Tibial artery (tissue), 4 donors: ENCODE measurements at regions not wholly inside any gene's neighbourhood (a gene's known extent, or its start where the extent isn't known, plus 50 kb on each side); places are given as distances from the start of the nearest gene placed in this dataset.
"Not testable (repeated sequence)": the region's sequence is repeated elsewhere in the genome, so short reads cannot be mapped to it uniquely, and the experiment has no call there.

ENCODE experiments used
- DNase-seq, 2 donors: peaks; one replicate each; pipeline ENCODE4 v3.0.0-alpha.2; 2019
- H3K27ac ChIP-seq, 2 donors: fragments of 200-600 bp; sonication (generic) in 1 of 2; 1 replicate in 1 of 2; 2 replicates in 1 of 2; pipeline ENCODE4 v1.5.1; 2018 to 2019; ENCODE audit warnings: mild to moderate bottlenecking in 1 of 2
- H3K27me3 ChIP-seq, 2 donors: fragments of 200-600 bp; sonication (generic) in 1 of 2; one replicate each; pipeline versions ENCODE4 v1.5.1 to v1.6.0; 2016 to 2019
- H3K36me3 ChIP-seq, 3 donors: fragments of 200-600 bp; sonication (generic) in 2 of 3; one replicate each; pipeline ENCODE4 v1.5.1; 2016 to 2019; ENCODE audit warnings: mild to moderate bottlenecking in 2 of 3
- H3K4me1 ChIP-seq, 4 donors: fragments of 200-600 bp; sonication (generic) in 2 of 4; 1 replicate in 3 of 4; 2 replicates in 1 of 4; pipeline ENCODE4 v1.5.1; 2016 to 2019
- H3K4me3 ChIP-seq, 2 donors: fragments of 200-600 bp; sonication (generic) in 1 of 2; 1 replicate in 1 of 2; 2 replicates in 1 of 2; pipeline ENCODE4 v1.5.1; 2018 to 2019; ENCODE audit warnings: mild to moderate bottlenecking in 2 of 2
- H3K9me3 ChIP-seq, 3 donors: fragments of 200-600 bp; sonication (generic) in 1 of 3; one replicate each; pipeline ENCODE4 v1.5.1; 2016 to 2019
- intact Hi-C: fragments of 100-400 bp; cut with DNase I; formaldehyde crosslinking; loops from one replicate; pipeline ENCODE4 v1.15.0; 2023; ENCODE audit warnings: low total_unique reads
- TF ChIP-seq, protein P1 (sequence below), 2 experiments: fragments of 200-600 bp in 1 of 2; fragments of 450-650 bp in 1 of 2; IDR thresholded peaks; one replicate each; pipeline ENCODE4 v1.5.1; 2017 to 2019; ENCODE audit warnings: antibody characterized with exemption in 2 of 2, mild to moderate bottlenecking in 1 of 2, moderate library complexity in 1 of 2

DNA sequence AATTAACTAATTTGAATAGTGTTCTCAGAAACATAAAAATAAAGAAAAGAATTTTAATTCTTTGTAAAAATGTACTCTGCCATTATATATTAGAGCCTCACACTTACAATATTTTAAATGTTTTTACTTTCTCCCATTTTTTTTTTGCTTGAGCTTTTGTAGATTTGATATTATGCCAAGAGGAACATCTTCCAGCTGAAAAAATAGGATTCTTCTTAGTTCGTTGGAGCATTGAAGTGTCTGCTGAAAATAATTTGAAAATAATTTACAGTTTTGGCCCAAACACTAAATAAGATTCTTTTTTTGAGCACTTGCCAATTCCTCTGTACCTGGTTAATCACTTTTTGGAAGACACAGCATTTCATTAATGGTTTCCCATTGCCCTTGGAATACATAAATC, 175.0 kb upstream of the COL11A1 start:
- H3K36me3 ChIP-seq = no peaks in the 10 kb centered on the region
- TF ChIP-seq, protein P1, sequence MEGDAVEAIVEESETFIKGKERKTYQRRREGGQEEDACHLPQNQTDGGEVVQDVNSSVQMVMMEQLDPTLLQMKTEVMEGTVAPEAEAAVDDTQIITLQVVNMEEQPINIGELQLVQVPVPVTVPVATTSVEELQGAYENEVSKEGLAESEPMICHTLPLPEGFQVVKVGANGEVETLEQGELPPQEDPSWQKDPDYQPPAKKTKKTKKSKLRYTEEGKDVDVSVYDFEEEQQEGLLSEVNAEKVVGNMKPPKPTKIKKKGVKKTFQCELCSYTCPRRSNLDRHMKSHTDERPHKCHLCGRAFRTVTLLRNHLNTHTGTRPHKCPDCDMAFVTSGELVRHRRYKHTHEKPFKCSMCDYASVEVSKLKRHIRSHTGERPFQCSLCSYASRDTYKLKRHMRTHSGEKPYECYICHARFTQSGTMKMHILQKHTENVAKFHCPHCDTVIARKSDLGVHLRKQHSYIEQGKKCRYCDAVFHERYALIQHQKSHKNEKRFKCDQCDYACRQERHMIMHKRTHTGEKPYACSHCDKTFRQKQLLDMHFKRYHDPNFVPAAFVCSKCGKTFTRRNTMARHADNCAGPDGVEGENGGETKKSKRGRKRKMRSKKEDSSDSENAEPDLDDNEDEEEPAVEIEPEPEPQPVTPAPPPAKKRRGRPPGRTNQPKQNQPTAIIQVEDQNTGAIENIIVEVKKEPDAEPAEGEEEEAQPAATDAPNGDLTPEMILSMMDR (IDR thresholded peaks at IDR 0.05) = no peak
- no peak for DNase-seq
- no peaks in the 10 kb centered on the region for H3K27me3 ChIP-seq
- intact Hi-C loops = no loop called here
- H3K4me1 ChIP-seq = no peaks in the 10 kb centered on the region
- peaks cover 0 to 5% (median 0%) of the 10 kb centered on the region in 3 donors for H3K9me3 ChIP-seq
- no peak overlapping the region for H3K27ac ChIP-seq
- no peak overlapping the region for H3K4me3 ChIP-seq

DNA sequence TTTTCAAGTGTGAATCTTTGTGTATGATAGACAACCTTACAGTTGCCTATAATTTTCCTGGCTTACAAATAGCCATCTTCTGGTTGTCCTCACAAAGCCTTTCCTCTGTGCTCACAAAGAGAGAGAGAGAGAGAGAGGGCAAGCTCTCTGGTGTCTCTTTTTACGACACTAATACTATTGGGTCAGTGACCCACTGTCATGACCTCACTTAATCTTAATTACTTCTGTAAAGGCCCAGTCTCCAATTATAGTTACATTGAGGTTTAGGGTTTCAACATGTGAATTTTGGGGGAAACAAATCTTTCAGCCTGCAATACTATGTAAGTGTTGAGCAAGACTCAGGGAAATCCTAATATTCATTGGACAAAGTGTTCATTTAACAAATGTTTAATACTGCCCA, 167.4 kb upstream of the COL11A1 start:
- Histone ChIP-seq H3K27ac (no peak overlapping the region), H3K9me3 (peaks cover 0 to 2% (median 0%) of the 10 kb centered on the region in 3 donors), H3K27me3 (no peaks in the 10 kb centered on the region), H3K4me1 (no peaks in the 10 kb centered on the region), H3K36me3 (no peaks in the 10 kb centered on the region), H3K4me3 (no peak overlapping the region)
- DNase-seq = no peak
- intact Hi-C loops = no loop called here
- TF ChIP-seq, protein P1 (IDR thresholded peaks at IDR 0.05) = no peak

DNA sequence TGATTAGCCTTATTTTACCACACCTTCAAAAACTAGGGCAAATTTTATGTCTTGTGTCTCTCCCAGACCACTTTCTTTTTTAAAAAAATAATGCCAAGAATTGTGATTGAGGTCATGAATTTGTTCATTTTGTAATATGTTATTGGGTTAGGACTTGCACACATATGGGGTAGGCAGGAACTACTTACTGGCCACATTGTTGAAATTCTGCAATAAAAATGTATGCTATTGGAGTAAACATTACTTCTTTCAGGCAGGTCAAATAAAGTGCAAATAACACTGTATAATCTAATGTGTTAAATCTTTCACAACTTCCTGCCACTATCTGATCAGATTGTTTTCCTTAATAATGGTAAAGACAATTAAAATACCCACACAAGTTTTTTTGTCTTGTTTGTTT, 166.6 kb upstream of the COL11A1 start:
- H3K4me3 ChIP-seq = no peak overlapping the region
- no peaks in the 10 kb centered on the region for H3K4me1 ChIP-seq
- intact Hi-C loops = no loop called here
- no peak overlapping the region for H3K27ac ChIP-seq
- no peak for DNase-seq
- H3K9me3 ChIP-seq = no peaks in the 10 kb centered on the region
- H3K36me3 ChIP-seq = no peaks in the 10 kb centered on the region
- no peaks in the 10 kb centered on the region for H3K27me3 ChIP-seq
- TF ChIP-seq, protein P1 (IDR thresholded peaks at IDR 0.05) = no peak

DNA sequence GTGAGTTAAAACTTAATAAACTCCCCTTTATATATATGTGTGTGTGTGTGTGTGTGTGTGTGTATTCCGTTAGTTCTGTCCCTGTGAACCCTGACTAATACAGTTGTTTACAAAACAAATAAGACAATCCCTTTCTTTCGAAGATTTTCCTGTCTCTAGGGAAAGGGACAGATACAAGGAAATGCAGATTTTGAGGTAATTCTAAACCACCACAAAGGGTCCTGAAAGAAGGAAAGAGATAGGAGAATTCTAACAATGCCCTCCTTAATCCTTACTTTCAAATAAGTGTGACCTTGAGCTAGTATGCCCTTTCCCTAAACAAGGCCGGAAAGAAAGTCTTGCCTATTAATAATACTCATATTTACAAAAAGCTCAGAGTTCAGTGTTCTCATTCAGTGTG, 164.8 kb upstream of the COL11A1 start:
- intact Hi-C loops = no loop called here
- Histone ChIP-seq H3K27me3 (no peaks in the 10 kb centered on the region), H3K4me1 (no peaks in the 10 kb centered on the region), H3K9me3 (no peaks in the 10 kb centered on the region), H3K27ac (no peak overlapping the region), H3K4me3 (no peak overlapping the region), H3K36me3 (no peaks in the 10 kb centered on the region)
- no peak for DNase-seq
- TF ChIP-seq, protein P1 (IDR thresholded peaks at IDR 0.05) = no peak

DNA sequence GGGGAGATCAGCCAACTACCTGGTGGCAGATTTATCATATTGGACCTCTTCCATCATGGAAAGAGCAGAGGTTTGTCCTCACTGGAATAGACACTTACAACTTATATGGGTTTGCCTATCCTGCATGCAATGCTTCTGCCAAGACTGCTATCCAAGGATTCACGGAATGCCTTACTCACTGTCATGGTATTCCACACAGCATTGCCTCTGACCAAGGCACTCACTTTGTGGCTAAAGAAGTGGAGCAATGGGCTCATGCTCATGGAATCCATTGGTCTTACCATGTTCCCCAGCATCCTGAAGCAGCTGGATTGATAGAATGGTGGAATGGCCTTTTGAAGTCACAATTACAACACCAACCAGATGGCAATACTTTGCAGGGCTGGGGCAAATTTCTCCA, 163.1 kb upstream of the COL11A1 start:
- H3K36me3 ChIP-seq, H3K4me1 ChIP-seq, H3K9me3 ChIP-seq, H3K27me3 ChIP-seq, H3K27ac ChIP-seq, DNase-seq, intact Hi-C loops, H3K4me3 ChIP-seq: not testable (repeated sequence)

DNA sequence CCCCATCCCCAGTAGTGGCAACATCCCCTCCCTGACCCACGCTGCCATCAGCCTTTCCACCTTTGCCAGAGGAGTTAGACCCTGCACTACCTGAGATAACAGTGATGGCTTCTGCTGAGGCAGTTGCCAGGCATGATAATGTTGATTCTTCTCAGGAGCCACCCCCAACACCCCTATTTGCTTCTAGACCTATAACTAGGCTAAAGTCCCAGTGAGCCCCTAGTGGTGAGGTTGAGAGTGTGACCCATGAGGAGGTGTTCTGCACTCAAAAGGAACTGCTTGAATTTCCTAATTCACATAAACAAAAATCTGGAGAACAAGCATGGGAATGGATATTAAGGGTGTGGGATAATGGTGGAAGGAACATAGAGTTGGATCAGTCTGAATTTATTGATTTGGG, 159.6 kb upstream of the COL11A1 start:
- Histone ChIP-seq H3K9me3 (no peaks in the 10 kb centered on the region), H3K27ac (no peak overlapping the region), H3K4me3 (no peak overlapping the region), H3K27me3 (no peaks in the 10 kb centered on the region), H3K36me3 (no peaks in the 10 kb centered on the region), H3K4me1 (no peaks in the 10 kb centered on the region)
- intact Hi-C loops = no loop called here
- TF ChIP-seq, protein P1 (IDR thresholded peaks at IDR 0.05) = no peak
- no peak for DNase-seq
